Sciatic nerve (tissue), 2 donors: ENCODE measurements at regions not wholly inside any gene's neighbourhood (a gene's known extent, or its start where the extent isn't known, plus 50 kb on each side); places are given as distances from the start of the nearest gene placed in this dataset.

Experiments
- ATAC-seq: fragments of 200-7000 bp; cut with Tn5 transposase; one replicate; pipeline ENCODE4 v1.9.1; 2020; ENCODE audit warnings: mild to moderate bottlenecking, moderate library complexity
- DNase-seq: peaks from one replicate; pipeline ENCODE4 v3.0.0-alpha.2; 2020; ENCODE audit warnings: low spot score
- intact Hi-C: fragments of 100-400 bp; cut with DNase I; formaldehyde crosslinking; loops from one replicate; pipeline ENCODE4 v1.14.2; 2022
- donor health status: DM: no; HTN: no; CAD: no.
- donor health status: DM: no; HTN: no; CAD: no.

GRCh38 chr10:7507887-7508726, 97.3 kb upstream of the SFMBT2 start:
- ATAC-seq, result no peak
- intact Hi-C loops, result no loop called here
- no peak for DNase-seq

GRCh38 chr10:7506571-7506970, 95.7 kb upstream of the SFMBT2 start:
- DNase-seq (no peak), ATAC-seq (no peak)

DNA sequence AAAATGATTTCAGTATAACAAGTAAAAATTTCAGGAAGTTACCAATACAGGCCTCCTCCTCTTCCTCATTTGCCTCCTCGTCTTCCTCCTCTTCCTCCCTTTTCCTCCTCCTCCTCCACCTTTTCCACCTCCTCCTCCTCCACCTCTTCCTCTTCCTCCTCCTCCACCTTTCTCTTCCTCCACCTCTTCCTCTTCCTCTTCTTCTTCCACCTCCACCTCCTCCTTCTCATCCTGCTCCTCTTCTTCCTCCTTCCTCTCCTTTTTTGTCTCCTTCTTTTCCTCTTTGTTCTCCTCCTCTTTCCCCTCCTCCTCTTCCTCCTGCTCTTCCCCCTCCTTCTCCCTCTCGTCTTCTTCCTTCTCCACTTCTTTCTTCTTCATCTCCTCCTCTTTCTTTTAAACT, 94.4 kb upstream of the SFMBT2 start:
- ATAC-seq (no peak), DNase-seq (no peak)
- intact Hi-C loops, result no loop called here

More at GRCh38 chr10:7506571-7506970, 95.7 kb upstream of the SFMBT2 start:
- intact Hi-C loops, result no loop called here

DNA sequence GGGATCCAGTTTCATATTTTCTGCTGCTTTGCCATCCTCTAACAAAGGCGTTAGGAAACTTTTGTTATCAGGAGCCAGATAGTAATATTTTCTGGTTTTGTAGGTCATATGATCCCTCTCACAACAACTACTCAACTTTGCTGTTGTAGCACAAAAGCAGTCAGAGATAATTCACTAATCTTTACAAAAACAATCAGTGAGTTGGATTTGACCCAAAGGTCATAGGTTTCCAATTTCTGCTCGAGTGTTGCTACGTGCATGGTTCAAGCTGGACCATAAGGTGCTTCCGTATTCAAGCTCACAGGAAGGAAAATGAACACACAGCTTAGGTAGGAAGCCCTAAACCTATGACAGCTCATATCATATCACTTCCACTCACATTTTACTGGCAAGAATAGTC, 92.4 kb upstream of the SFMBT2 start:
- ATAC-seq, result no peak
- DNase-seq, result no peak
- intact Hi-C loops, result no loop called here

DNA sequence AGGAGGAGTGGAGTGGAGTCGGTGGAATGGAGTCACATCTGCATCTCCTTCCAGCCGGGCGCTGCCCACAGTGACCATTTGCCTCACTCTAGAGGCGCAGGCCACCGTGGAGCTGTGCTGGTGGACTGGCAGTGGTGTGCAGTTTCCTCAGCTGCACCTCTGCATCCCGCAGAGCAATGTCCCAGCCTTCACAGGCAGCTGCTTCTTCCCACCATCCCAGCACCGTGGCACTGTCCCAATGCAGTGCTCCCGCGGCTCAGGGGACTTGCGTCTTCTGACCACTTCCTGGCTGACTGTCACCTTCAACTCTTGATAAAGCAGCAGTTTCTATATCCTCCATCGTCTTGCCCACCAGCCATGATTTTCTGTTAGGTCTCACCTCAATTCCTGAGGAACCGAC, 90.3 kb upstream of the SFMBT2 start:
- intact Hi-C loops, result no loop called here
- ATAC-seq (no peak), DNase-seq (no peak)

GRCh38 chr10:7498111-7498510, 87.3 kb upstream of the SFMBT2 start:
- ATAC-seq, result no peak
- intact Hi-C loops, result no loop called here
- DNase-seq, result no peak

DNA sequence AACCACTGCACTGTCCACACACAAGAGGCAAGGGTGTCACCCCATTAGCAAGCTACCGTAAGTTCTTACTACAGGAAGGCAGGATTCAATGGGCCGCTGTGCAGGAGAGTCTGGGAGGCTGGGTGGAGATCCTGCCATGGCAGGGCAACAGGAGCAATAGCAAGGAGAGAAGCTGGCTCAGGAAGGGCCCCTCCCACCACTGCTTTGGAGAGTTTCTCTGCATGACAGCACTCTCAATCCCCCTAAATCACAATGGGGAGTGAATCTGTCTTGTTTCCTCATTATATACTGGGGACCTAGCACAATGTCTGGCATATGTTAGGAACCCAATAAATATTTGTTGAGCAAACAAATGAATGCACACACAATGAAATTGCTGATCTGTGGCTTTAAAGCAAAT, 83.2 kb upstream of the SFMBT2 start:
- ATAC-seq (no peak), DNase-seq (no peak)
- intact Hi-C loops, result no loop called here

DNA sequence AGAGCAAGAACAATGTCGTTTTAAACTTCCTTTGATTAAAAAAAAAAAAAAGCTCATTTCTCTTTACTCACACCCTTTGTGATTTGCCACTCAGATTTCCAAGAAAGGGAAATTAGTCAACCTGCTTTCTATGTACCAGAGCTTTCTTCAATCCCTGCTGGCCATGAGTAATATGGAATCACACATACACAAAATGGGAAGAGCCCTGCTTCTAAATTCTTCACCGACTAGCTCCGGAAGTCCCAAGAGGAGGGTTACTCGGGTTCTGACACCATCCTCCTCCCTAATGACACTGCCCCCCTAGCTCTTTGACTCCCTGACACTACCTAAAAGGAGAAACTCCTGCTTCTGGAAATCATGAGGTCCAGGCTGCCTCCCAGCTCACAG, 81.8 kb upstream of the SFMBT2 start:
- ATAC-seq, result no peak
- intact Hi-C loops, result no loop called here
- no peak for DNase-seq

GRCh38 chr10:7491949-7492659, 81.3 kb upstream of the SFMBT2 start:
- no peak for ATAC-seq
- no peak for DNase-seq
- intact Hi-C loops, result no loop called here

- DNase-seq (no peak), ATAC-seq (no peak)
- intact Hi-C loops, result no loop called here
These were observed 80.4 kb upstream of the SFMBT2 start for GRCh38 chr10:7491230-7491629.

GRCh38 chr10:7488418-7488829, 77.6 kb upstream of the SFMBT2 start:
- intact Hi-C loops, result no loop called here
- no peak for DNase-seq
- ATAC-seq, result peak; percentile 76

DNA sequence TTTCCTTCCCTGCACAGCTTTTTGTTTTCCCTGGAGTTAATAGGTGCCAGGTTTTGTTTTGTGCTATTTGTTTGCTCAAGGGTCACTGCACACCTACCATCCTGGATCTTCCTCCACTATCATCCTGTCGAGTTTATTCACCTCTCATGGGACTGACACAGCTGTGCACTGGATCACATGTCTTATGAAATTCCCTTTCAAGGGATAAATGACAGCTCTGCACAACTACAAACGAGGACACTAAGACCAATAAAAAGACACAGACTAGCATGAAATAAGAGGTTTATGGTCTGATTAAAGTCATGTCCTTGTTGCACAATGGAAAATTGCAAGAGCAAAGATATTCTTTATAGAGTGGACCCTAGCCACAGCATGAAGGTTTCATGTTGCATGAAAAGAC, 76.7 kb upstream of the SFMBT2 start:
- DNase-seq (no peak), ATAC-seq (no peak)
- intact Hi-C loops, result no loop called here

- no peak for DNase-seq
- no peak for ATAC-seq
- intact Hi-C loops, result no loop called here
These were observed 75.7 kb upstream of the SFMBT2 start for GRCh38 chr10:7486528-7486927.

GRCh38 chr10:7485799-7486198, 75.0 kb upstream of the SFMBT2 start:
- ATAC-seq (no peak), DNase-seq (no peak)
- intact Hi-C loops, result no loop called here

DNA sequence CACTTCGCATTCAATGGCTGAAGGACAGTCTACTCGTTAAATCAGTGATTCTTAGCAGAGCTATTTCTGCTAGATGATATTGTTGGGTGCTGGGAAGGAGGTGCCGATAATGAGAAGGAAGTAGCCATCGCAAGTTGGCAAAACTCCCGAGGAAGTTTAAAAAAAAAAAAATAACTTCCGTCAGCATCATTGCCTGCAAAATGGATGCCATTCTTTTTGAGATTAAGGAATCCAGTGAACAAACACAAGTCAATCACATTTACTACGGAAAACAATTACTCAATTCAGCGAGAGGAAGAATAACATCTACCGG, 74.4 kb upstream of the SFMBT2 start:
- DNase-seq (no peak), ATAC-seq (no peak)
- intact Hi-C loops, result no loop called here

DNA sequence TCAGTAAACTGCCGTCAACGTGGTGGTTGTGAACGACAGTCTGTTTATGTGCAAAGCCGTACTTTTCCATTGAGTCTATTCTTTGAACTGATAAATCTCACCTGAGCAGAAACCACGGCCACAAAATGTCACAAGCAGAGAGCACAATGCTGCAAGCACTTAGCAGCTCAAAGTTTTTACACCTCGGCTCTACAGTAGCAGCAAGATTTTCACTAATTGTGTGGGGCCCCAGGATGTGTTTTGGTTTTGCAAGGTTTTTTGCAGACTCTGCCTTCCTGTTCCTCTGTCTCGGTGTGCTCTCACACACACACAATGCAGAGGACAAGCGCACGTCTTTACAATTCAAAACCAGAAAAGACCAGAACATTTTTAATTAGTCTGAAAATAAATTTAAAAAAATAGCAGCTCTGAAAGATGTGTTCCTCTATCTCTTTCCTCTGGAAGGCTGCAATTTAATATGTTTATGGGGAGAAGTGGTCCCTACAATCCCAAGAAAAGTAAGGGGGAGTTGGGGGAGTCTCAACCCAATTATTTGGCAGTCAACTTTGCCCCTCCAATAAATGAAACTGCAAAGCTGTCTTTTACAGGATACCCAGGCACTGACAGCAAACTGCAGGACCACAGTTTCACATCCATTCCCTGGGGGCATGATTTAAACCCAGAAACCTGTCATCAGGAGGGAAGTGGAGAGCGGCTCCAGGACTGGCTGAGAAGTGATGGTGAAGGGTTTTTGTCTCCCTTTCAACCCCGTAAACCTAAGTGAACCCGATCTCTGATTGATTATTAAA, 73.8 kb upstream of the SFMBT2 start:
- ATAC-seq, result no peak
- intact Hi-C loops, result no loop called here
- DNase-seq, result no peak

- intact Hi-C loops, result no loop called here
- no peak for DNase-seq
- no peak for ATAC-seq
These were observed 73.0 kb upstream of the SFMBT2 start for GRCh38 chr10:7483848-7484247.

- ATAC-seq (no peak), DNase-seq (no peak)
- intact Hi-C loops, result no loop called here
These were observed 72.2 kb upstream of the SFMBT2 start for GRCh38 chr10:7482992-7483391.

- no peak for DNase-seq
- no peak for ATAC-seq
- intact Hi-C loops, result no loop called here
These were observed 70.5 kb upstream of the SFMBT2 start for GRCh38 chr10:7481368-7481765.

GRCh38 chr10:7480742-7481367, 70.0 kb upstream of the SFMBT2 start:
- ATAC-seq, result no peak
- intact Hi-C loops, result no loop called here
- DNase-seq, result no peak
